Choroid plexus epithelial cell (primary cell): ENCODE measurements at regions not wholly inside any gene's neighbourhood (a gene's known extent, or its start where the extent isn't known, plus 50 kb on each side); places are given as distances from the start of the nearest gene placed in this dataset.

Experiments used
- DNase-seq: peaks from one replicate; pipeline ENCODE4 v3.0.0-alpha.2; 2010; ENCODE audit warnings: low read depth
- H3K4me3 ChIP-seq: 2 replicates; pipeline ENCODE4 v1.5.1; 2011; ENCODE audit warnings: low read depth, mild to moderate bottlenecking, control low read depth, low read length, moderate library complexity
- CTCF ChIP-seq: conservative IDR thresholded peaks from 2 replicates; pipeline ENCODE4 v1.5.1; 2011; ENCODE audit warnings: low read depth, mild to moderate bottlenecking, control low read depth, inconsistent platforms, low read length, moderate library complexity

GRCh38 chr3:189460511-189460910 is 170.7 kb upstream of the TP63 start:
- no peak for TF ChIP-seq CTCF
- no peak for DNase-seq
- no peak overlapping the region for H3K4me3 ChIP-seq

- H3K4me3 ChIP-seq = no peak overlapping the region
- DNase-seq = no peak
- TF ChIP-seq CTCF = no peak
Measured at GRCh38 chr3:189464799-189465198, 166.4 kb upstream of the TP63 start.

GRCh38 chr3:189466004-189466403 is 165.2 kb upstream of the TP63 start:
- no peak overlapping the region for H3K4me3 ChIP-seq
- TF ChIP-seq CTCF = no peak
- no peak for DNase-seq

- TF ChIP-seq CTCF = no peak
- no peak overlapping the region for H3K4me3 ChIP-seq
- DNase-seq = no peak
Measured at GRCh38 chr3:189467451-189467850, 163.7 kb upstream of the TP63 start.

- no peak for TF ChIP-seq CTCF
Measured at GRCh38 chr3:189474944-189475343, 156.2 kb upstream of the TP63 start.

GRCh38 chr3:189477614-189478013 is 153.6 kb upstream of the TP63 start:
- TF ChIP-seq CTCF = no peak
- H3K4me3 ChIP-seq = no peak overlapping the region
- DNase-seq = no peak

More at GRCh38 chr3:189474944-189475343, 156.2 kb upstream of the TP63 start:
- H3K4me3 ChIP-seq = no peak overlapping the region
- no peak for DNase-seq

GRCh38 chr3:189486556-189486955 is 144.6 kb upstream of the TP63 start:
- no peak for TF ChIP-seq CTCF
- no peak overlapping the region for H3K4me3 ChIP-seq
- DNase-seq = no peak
